SK-N-MC (cell line): ENCODE measurements at regions not wholly inside any gene's neighbourhood (a gene's known extent, or its start where the extent isn't known, plus 50 kb on each side); places are given as distances from the start of the nearest gene placed in this dataset.

Experiments used
- EZH2 ChIP-seq: fragments of 200-600 bp; sonication (generic); IDR thresholded peaks from one replicate; pipeline ENCODE4 v1.6.1; 2017; ENCODE audit warnings: antibody characterized with exemption
- FOXP2 ChIP-seq: optimal IDR thresholded peaks from 2 replicates; pipeline ENCODE3; 2011; ENCODE audit warnings: mild to moderate bottlenecking, moderate library complexity; ENCODE audit not compliant: insufficient read depth; ENCODE audit errors: extremely low read length, control extremely low read depth
- POLR2AphosphoS5 ChIP-seq: IDR thresholded peaks from 2 replicates; pipeline ENCODE4 v1.6.1; 2012; ENCODE audit warnings: mild to moderate bottlenecking, low read depth, low read length, borderline replicate concordance

DNA sequence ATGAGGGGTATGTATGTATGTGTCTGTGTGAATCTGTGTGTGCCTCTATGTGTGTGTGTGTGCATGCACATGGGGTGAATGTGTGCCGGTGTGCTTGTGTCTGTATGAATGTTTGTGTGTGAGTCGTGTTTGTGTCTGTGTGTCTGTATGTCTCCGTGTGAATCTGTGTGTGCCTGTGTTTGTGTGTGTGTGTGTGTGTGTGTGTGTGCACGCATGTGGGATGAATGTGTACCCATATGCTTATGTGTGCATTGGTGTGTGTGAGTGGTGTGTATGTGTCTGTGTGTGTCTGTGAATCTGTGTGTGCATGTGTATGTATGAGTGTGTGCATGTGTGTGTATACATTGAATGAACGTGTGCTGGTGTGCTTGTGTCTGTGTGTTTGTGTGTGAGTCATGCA, 88.9 kb downstream of the MATN1 start:
- TF ChIP-seq POLR2AphosphoS5: no peak
- no peak for TF ChIP-seq EZH2
- no peak for TF ChIP-seq FOXP2
